Choroid plexus epithelial cell (primary cell): ENCODE measurements at regions not wholly inside any gene's neighbourhood (a gene's known extent, or its start where the extent isn't known, plus 50 kb on each side); places are given as distances from the start of the nearest gene placed in this dataset.
A peak's percentile ranks its signal among the peaks of the same experiment; 100 is the strongest.

ENCODE experiments used
- DNase-seq: peaks from one replicate; pipeline ENCODE4 v3.0.0-alpha.2; 2010; ENCODE audit warnings: low read depth
- H3K4me3 ChIP-seq: 2 replicates; pipeline ENCODE4 v1.5.1; 2011; ENCODE audit warnings: low read depth, mild to moderate bottlenecking, control low read depth, low read length, moderate library complexity
- CTCF ChIP-seq: conservative IDR thresholded peaks from 2 replicates; pipeline ENCODE4 v1.5.1; 2011; ENCODE audit warnings: low read depth, mild to moderate bottlenecking, control low read depth, inconsistent platforms, low read length, moderate library complexity

- no peak for TF ChIP-seq CTCF
- H3K4me3 ChIP-seq: no peak overlapping the region
- DNase-seq: no peak
These were observed 164.2 kb downstream of the OGFRL1 start for GRCh38 chr6:71452697-71453370.

- no peak for DNase-seq
- no peak overlapping the region for H3K4me3 ChIP-seq
- TF ChIP-seq CTCF: no peak
These were observed 164.7 kb downstream of the OGFRL1 start for GRCh38 chr6:71453371-71453706.

- TF ChIP-seq CTCF: no peak
- no peak for DNase-seq
These were observed 165.4 kb downstream of the OGFRL1 start for GRCh38 chr6:71454056-71454455.

GRCh38 chr6:71457929-71458328 is 169.3 kb downstream of the OGFRL1 start:
- DNase-seq: no peak
- TF ChIP-seq CTCF: no peak

More at GRCh38 chr6:71454056-71454455, 165.4 kb downstream of the OGFRL1 start:
- no peak overlapping the region for H3K4me3 ChIP-seq

GRCh38 chr6:71459162-71459561 is 170.6 kb downstream of the OGFRL1 start:
- TF ChIP-seq CTCF: no peak
- no peak for DNase-seq
- no peak overlapping the region for H3K4me3 ChIP-seq

More at GRCh38 chr6:71457929-71458328, 169.3 kb downstream of the OGFRL1 start:
- H3K4me3 ChIP-seq: no peak overlapping the region

- DNase-seq: peak; percentile 47
- TF ChIP-seq CTCF: no peak
- no peak overlapping the region for H3K4me3 ChIP-seq
These were observed 172.3 kb downstream of the OGFRL1 start for GRCh38 chr6:71460933-71461332.

GRCh38 chr6:71463061-71463460 is 174.4 kb downstream of the OGFRL1 start:
- H3K4me3 ChIP-seq: no peak overlapping the region
- TF ChIP-seq CTCF: no peak
- DNase-seq: peak; percentile 72
